ENCODE measurements at regions not wholly inside any gene's neighbourhood (a gene's known extent, or its start where the extent isn't known, plus 50 kb on each side); places are given as distances from the start of the nearest gene placed in this dataset.

GRCh38 chr6:97771372-97771771, 488.4 kb upstream of the MMS22L start:
- TF ChIP-seq CTCF (IDR thresholded peaks at IDR 0.05; ENCODE audit: insufficient read depth, low read length, poor library complexity, severe bottlenecking), result no peak
- no peak for TF ChIP-seq EZH2phosphoT487 (conservative IDR thresholded peaks at IDR 0.05; ENCODE audit: low read length)
